ENCODE measurements at regions not wholly inside any gene's neighbourhood (a gene's known extent, or its start where the extent isn't known, plus 50 kb on each side); places are given as distances from the start of the nearest gene placed in this dataset.
A peak's percentile ranks its signal among the peaks of the same experiment; 100 is the strongest.
"Not testable (repeated sequence)": the region's sequence is repeated elsewhere in the genome, so short reads cannot be mapped to it uniquely, and the experiment has no call there.

GRCh38 chr1:206351276-206352052, 118.8 kb upstream of the IKBKE start:
- intact Hi-C loops (cut with DNase I); ATAC-seq (ENCODE audit: poor library complexity); DNase-seq: not testable (repeated sequence)

DNA sequence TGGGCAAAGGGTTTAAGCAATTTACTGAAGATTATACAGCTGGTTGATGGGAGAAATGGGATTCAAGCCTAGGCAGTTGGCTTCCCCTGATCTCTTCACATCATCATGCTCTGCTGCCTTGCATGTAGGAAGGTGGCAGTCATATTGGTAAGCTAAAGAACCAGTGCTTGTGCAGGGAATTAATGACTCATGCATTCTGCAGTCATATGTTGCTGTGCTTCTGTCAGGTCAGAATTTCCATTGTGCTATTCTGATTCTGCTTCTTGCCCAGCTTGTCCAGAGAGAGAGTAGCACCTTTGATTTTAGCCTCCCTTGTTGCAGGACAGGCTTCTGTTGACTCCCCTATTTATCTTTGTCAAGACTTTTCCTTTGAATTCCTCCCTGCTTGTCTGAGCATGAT, 114.0 kb upstream of the IKBKE start:
- intact Hi-C loops (cut with DNase I); ATAC-seq (ENCODE audit: poor library complexity); DNase-seq: not testable (repeated sequence)

GRCh38 chr1:206357962-206358361, 112.3 kb upstream of the IKBKE start:
- DNase-seq; ATAC-seq (ENCODE audit: poor library complexity); intact Hi-C loops (cut with DNase I): not testable (repeated sequence)

DNA sequence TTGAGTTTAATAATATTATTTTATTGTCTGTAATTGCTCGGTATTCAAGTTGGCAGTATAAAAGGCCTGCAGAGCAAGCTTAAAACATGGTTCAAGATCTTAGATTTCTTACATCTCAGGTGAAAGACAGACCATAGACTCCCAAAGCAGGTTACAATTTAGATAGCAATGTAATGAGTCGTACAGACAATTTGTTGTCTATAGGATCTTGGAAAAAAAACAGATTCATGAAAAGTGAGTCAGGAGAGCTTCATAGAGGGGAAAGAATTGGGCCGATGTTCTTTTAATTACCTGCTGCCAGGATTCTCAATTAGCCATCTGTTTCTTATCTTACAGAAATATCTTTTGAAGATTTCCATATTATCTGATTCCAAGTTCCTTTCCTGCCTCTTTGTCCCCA, 111.5 kb upstream of the IKBKE start:
- DNase-seq; ATAC-seq (ENCODE audit: poor library complexity); intact Hi-C loops (cut with DNase I): not testable (repeated sequence)

GRCh38 chr1:206359377-206359776, 110.9 kb upstream of the IKBKE start:
- intact Hi-C loops (cut with DNase I); DNase-seq; ATAC-seq (ENCODE audit: poor library complexity): not testable (repeated sequence)

- intact Hi-C loops (cut with DNase I); ATAC-seq (ENCODE audit: poor library complexity); DNase-seq: not testable (repeated sequence)
Measured at GRCh38 chr1:206361978-206362543, 108.2 kb upstream of the IKBKE start.

DNA sequence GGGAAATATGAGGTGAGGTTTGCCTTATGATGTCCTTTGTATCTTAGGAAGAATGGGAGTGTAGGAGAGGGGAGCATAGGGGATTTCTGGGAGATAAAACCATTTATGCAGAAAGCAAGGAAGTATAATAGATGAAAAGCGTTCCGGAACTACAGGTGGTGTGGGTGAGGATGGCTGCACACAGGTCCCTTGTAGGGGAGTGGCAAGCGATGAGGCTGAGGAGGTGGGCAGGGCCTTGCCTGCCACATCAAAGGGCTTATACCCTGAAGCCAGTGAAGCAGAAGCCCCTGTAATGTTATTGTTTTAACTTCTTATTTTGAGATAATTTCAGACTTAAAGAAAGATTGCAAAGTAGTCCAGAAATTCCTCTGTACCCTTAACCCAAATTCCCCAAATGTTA, 107.3 kb upstream of the IKBKE start:
- intact Hi-C loops (cut with DNase I), result not testable (repeated sequence)

GRCh38 chr1:206365271-206365670, 105.0 kb upstream of the IKBKE start:
- ATAC-seq (ENCODE audit: poor library complexity), result peak; percentile 53
- DNase-seq; intact Hi-C loops (cut with DNase I): not testable (repeated sequence)

More for the DNA sequence above, 107.3 kb upstream of the IKBKE start:
- not testable (repeated sequence) for DNase-seq; ATAC-seq (ENCODE audit: poor library complexity)

DNA sequence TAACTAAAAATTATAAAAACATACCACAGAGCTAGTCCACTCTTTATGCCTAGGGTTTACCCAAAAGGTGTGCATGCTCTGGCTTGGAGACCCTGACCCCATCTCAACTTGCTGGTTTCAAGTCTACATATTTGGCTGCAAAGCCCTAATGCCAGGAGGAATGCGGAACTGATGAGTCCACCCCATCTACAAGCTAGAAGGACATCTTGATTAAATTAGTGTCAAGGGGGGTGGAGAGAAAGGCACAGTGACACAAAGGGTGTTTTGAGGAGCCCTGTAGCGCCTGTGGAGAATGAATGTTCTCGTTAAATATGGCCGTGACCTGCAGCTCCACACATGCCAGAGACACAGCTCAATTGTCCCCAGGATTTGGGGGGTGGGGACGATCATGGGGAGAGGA, 104.1 kb upstream of the IKBKE start:
- ATAC-seq (ENCODE audit: poor library complexity); intact Hi-C loops (cut with DNase I); DNase-seq: not testable (repeated sequence)

DNA sequence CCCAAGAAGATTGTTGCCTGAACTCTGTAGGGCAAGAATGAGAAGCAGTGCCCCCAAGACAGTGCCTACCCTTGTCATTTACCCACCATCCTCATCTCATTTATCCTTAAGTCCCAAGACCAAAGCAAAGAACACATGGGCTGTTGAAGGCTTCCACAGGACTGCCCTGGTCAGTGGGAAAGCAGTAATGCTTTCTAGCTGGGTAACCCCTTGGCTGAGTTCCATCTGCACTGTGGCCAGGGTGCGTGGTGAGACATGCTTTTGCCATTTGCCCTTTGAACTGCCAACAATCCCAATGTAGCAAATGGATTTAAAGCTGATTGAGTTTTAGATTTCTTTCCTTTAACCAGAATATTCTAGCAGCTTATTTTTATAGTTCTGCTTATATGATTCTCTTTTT, 103.5 kb upstream of the IKBKE start:
- ATAC-seq (ENCODE audit: poor library complexity); DNase-seq; intact Hi-C loops (cut with DNase I): not testable (repeated sequence)

- ATAC-seq (ENCODE audit: poor library complexity); DNase-seq; intact Hi-C loops (cut with DNase I): not testable (repeated sequence)
Measured at GRCh38 chr1:206367955-206368622, 102.2 kb upstream of the IKBKE start.

GRCh38 chr1:206374725-206375124, 95.6 kb upstream of the IKBKE start:
- DNase-seq; intact Hi-C loops (cut with DNase I): not testable (repeated sequence)
- ATAC-seq (ENCODE audit: poor library complexity), result peak; percentile 83

DNA sequence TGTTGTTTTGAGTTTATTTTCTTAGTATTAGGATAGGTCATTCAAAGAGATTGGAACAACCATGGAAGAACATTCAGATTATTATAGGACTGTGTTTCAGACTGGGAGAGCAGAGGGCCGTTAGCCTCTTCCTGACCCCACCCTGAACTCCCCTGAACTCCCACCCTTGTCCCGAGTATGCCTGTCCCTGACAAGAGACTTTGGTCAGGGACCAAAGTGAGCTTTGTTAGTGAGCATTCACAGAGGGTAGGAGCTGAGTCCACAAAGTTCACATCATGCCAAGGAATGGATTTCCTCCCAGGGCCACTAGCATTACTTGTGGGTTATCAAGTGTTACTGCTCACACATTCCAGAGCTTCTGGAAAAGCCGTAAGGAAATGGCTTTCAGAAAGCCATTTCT, 94.7 kb upstream of the IKBKE start:
- DNase-seq; intact Hi-C loops (cut with DNase I); ATAC-seq (ENCODE audit: poor library complexity): not testable (repeated sequence)

- intact Hi-C loops (cut with DNase I); ATAC-seq (ENCODE audit: poor library complexity); DNase-seq: not testable (repeated sequence)
Measured at GRCh38 chr1:206378506-206378905, 91.8 kb upstream of the IKBKE start.

- intact Hi-C loops (cut with DNase I); DNase-seq; ATAC-seq (ENCODE audit: poor library complexity): not testable (repeated sequence)
Measured at GRCh38 chr1:206379245-206379644, 91.0 kb upstream of the IKBKE start.

DNA sequence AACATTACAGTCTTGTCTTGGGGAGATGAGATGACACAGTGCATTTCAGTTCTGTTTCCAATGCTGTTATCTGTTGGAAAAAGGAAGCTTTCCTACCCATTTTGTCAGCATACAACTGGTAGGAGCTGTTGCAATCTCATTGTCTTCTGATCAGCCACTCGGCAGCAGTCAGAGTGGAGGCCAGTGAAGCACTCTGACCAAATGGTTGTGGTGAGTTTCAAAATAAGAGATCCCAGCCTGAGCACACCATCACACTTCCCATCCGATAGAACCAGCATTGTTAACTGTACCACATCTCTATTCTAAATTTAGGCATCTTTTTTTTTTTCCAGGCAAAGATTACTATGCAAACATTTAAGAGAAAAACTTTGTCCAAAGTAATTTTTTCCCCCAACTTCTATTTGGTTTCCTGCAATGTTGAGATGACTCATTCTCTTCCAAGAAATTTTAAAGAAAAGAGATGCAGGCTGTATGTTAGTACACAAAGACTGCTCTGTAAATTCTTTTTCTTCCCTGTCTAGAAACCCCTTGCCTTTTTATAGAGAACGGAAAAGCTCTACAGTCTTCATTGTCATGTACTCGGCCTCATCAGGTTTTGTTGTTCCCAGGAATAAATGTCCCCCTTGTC, 90.0 kb upstream of the IKBKE start:
- DNase-seq; intact Hi-C loops (cut with DNase I): not testable (repeated sequence)
- peak; percentile 51 for ATAC-seq (ENCODE audit: poor library complexity)

DNA sequence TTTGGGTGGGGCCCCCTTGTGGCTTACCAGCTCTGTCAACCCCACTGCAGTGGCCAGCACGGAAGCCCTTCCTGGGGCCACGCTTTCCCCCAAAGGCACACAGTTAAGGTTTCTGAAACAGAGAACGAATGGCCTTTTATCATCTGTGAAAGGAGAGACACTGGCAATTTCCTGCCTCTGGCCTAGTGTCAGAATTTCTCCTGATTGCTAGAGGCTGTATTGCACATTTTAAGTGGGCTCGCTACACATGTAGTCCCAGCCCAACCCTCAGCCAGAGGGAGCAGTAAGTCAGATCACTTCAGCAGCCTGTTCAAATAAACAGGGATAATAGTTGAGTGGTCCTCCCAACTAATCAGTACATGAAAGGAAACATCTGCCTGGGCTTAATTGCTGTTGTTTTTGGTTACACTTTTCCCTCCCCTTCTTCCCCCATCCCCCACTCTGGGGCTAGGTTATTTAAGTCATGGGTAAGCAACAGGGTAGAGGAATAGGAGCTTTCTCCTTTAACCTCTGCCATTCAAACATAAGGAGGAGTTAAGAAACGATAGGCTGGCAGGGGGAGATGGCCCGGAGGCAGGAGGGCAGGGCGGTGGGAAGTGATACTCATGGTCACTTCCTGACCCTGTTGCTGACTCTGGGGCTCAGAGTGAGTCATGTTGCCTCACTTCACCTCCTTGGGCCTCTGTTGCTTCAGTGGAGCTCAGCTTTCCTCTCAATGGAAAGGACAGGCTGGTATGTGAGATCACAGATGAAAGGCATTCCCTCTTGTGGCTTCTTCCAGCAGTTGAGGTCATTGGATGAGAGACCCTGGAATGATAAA, 89.3 kb upstream of the IKBKE start:
- DNase-seq; intact Hi-C loops (cut with DNase I): not testable (repeated sequence)
- ATAC-seq (ENCODE audit: poor library complexity), result peak; percentile 74
